Urothelium cell line (cell line): ENCODE measurements at regions not wholly inside any gene's neighbourhood (a gene's known extent, or its start where the extent isn't known, plus 50 kb on each side); places are given as distances from the start of the nearest gene placed in this dataset.
"Not testable (repeated sequence)": the region's sequence is repeated elsewhere in the genome, so short reads cannot be mapped to it uniquely, and the experiment has no call there.

Experiments
- DNase-seq: peaks from one replicate; pipeline ENCODE4 v3.0.0; 2011; ENCODE audit warnings: low spot score, mixed read lengths
- FAIRE-seq: peaks from 2 replicates; lab custom pipeline; 2011; peaks lifted over from hg19 to GRCh38; lab: Jason Lieb, UNC

DNA sequence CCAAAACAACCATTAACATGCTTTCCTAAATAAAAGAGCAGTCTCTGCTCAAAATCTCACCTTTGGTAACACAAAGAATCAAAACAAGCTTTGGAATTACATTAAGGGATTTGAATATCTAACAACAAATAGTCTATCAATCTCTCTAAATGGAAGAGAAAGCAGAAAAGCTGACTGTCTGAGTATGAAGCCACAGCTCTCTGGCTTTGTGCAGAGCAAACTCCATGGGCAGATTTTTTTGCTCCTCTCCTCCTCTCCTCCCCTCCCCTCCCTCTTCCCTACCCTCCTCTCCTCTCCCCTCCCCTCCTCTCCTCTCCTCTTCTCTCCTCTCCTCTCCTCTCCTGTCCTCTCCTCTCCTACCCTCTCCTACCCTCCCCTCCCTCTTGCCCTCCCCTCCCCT, 329.5 kb upstream of the ETAA1 start:
- DNase-seq: no peak
- no peak for FAIRE-seq

- FAIRE-seq (no peak), DNase-seq (no peak)
Observed at GRCh38 chr2:67070826-67071225, 326.3 kb upstream of the ETAA1 start.

- DNase-seq (no peak), FAIRE-seq (no peak)
Observed at GRCh38 chr2:67075056-67075455, 322.1 kb upstream of the ETAA1 start.

DNA sequence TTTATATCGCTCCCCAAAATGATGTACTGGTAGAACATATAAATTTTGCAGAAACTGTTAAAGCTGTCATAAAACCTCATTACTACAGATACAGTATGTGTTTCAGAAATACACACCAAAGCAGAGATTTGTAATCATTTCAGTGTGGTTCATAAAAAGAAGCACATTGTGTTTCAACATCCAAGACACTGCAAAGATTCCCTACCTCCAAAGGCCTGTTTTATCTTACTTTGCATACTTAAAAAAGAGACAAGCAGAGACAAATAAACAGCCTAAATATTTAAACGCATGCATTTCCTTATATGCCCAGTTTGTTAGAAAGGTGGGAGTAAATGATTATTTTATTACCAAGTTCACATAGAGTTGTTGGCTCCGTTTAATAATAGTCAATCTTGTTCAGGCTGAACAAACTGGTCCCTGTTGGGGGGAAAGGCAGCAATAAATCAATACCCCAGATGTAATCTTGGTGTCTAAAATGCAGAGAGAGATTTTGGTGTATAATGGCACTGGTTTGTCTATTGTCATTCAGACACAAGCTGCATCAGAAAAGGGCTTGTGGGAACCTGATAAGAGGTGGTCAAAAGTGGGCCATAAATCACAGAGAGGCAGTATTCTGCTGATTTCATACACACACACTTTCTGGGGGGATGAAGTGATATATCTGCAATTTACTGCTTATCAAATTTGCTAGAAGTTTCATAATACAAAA, 321.4 kb upstream of the ETAA1 start:
- DNase-seq: no peak
- no peak for FAIRE-seq

- FAIRE-seq (no peak), DNase-seq (no peak)
Observed at GRCh38 chr2:67076239-67076624, 320.9 kb upstream of the ETAA1 start.

DNA sequence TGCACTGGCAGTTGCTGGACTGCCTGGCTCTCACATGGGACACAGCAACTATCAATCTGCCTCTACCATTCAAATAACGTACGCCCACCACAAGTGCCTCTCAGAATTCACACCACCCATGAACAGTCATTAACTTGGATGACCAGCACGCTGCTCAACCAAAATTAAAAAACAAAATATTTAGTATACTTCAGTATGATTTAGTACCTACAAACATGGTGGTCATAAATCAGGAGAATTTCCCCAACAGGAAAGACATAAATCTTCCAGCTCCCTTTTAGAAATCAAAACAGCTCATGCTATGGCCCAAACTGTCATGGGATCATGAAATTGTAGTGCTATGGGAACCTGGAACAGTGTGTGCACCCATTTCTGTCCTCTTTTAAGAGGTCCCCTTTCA, 317.4 kb upstream of the ETAA1 start:
- DNase-seq (no peak), FAIRE-seq (no peak)

DNA sequence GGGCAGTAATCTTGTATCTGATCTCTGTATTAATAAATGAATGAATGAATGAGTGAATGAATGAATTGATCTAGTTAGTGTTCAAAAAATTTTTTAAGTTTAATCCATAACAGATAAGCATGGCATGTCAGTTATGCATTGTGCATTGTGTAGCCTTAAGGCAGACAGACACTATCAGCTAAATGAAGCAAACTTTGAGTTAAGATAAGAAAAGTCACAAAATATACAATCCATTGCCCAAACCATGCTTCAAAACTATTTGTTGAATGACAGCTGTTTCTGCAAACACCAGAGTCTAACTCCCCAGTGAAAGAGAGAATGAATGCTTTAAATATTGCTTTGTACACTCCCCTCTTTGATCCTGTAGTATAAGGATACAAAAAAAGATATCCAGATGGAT, 314.3 kb upstream of the ETAA1 start:
- no peak for DNase-seq
- no peak for FAIRE-seq

GRCh38 chr2:67083951-67084350, 313.2 kb upstream of the ETAA1 start:
- no peak for FAIRE-seq
- no peak for DNase-seq

- DNase-seq: no peak
- FAIRE-seq: no peak
Observed at GRCh38 chr2:67085146-67085545, 312.0 kb upstream of the ETAA1 start.

DNA sequence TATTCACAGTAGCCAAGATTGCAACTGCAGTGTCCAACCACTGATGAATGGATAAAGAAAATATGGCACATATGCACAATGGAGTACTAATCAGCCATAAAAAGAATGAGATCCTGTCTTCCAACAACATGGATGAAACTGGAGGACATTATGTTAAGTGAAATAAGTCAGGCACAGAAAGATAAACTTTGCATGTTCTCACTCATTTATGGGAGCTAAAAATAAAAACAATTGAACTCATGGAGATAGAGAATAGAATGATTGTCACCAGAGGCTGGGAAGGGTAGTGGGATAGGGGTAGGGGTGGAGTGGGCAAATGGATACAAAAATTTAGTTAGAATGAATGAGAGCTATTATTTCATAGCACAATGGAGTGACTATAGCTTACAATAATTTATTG, 305.5 kb upstream of the ETAA1 start:
- FAIRE-seq (no peak), DNase-seq (no peak)

GRCh38 chr2:67095121-67095520, 302.0 kb upstream of the ETAA1 start:
- DNase-seq (no peak), FAIRE-seq (no peak)

GRCh38 chr2:67096886-67097285, 300.2 kb upstream of the ETAA1 start:
- DNase-seq: no peak
- no peak for FAIRE-seq

- FAIRE-seq: no peak
- DNase-seq: no peak
Observed at GRCh38 chr2:67103157-67103556, 294.0 kb upstream of the ETAA1 start.

GRCh38 chr2:67108231-67108630, 288.9 kb upstream of the ETAA1 start:
- no peak for DNase-seq
- FAIRE-seq: no peak

GRCh38 chr2:67124531-67124930, 272.6 kb upstream of the ETAA1 start:
- DNase-seq (no peak), FAIRE-seq (no peak)

- DNase-seq (no peak), FAIRE-seq (no peak)
Observed at GRCh38 chr2:67130531-67131256, 266.4 kb upstream of the ETAA1 start.

GRCh38 chr2:67131257-67131609, 265.9 kb upstream of the ETAA1 start:
- no peak for DNase-seq
- FAIRE-seq: no peak

DNA sequence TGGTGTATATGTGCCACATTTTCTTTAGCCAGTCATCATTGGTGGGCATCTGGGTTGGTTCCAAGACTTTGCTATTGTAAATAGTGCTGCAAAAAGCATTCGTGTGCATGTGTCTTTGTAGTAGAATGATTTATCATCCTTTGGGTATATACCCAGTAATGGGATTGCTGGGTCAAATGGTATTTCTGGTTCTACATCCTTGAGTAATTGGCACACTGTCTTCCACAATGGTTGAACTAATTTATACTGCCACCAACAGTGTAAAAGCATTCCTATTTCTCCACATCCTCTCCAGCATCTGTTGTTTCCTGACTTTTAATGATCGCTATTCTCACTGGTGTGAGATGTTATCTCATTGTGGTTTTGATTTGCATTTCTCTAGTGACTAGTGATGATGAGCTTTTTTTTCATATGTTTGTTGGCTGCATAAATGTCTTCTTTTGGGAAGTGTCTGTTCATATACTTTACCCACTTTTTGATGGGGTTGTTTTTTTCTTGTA, 264.6 kb upstream of the ETAA1 start:
- DNase-seq, FAIRE-seq: not testable (repeated sequence)

DNA sequence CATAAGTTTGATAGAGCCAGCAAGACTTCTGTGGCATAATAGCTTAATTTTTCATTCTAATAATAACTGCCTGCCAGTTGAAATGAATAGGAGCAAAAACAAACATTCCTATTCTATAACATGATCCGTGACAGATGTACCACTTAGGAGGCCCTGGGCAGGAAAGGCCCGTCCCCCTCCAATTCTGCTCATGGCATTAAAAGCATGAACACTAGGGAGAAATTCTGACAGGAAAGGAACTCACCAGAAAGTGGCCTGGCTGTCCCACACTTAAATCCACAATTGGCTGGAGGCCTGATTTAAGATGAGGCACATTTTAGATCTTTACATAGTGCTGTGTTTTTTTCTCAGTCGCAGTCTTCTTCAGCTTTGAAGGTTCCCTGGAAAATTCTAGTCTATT, 261.9 kb upstream of the ETAA1 start:
- DNase-seq (no peak), FAIRE-seq (no peak)

GRCh38 chr2:67137699-67138098, 259.4 kb upstream of the ETAA1 start:
- DNase-seq (no peak), FAIRE-seq (no peak)

DNA sequence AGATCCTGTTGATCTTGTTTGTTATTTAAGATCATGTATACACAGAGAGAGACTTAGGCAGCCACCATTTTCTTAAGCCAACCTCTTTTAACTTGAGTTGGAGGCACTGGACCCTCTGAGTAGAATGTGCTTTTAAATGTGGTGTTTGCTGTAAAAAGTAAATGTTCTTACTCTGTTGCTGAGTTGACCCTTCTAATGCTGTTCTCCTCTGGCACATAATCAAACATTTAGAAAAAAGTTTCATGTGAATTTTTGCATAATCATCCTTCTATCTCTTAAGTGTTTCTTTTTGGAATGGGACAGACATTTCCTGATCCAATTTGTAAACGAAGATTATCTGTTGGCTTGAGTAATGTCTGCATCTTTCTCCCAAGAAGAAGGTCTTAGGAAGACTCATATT, 255.1 kb upstream of the ETAA1 start:
- DNase-seq (no peak), FAIRE-seq (no peak)

DNA sequence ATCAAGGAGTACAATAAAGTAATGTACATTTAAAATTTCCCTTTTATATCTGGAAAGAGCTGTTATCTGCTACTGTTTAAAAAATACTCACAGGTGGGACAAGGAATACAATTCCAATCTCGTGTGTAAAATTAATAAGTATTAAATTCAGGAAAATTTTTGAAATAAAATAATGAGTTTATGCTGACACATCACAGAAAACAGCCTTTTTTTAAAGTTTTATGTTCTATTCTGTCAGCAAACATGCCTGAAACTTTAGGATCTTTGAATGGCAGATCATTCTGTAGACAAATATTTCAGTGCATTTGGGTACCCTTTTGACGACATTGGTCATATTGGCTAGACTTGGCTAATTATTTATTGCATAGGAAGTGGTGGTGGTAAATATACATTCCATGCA, 254.4 kb upstream of the ETAA1 start:
- FAIRE-seq: no peak
- DNase-seq: no peak

- DNase-seq: no peak
- FAIRE-seq: peak; percentile 46
Observed at GRCh38 chr2:67145851-67146250, 251.3 kb upstream of the ETAA1 start.
